GM23248 (cell line): ENCODE measurements at regions not wholly inside any gene's neighbourhood (a gene's known extent, or its start where the extent isn't known, plus 50 kb on each side); places are given as distances from the start of the nearest gene placed in this dataset.

Experiments
- DNase-seq: peaks from one replicate; pipeline ENCODE4 v3.0.0-alpha.2; 2015
- H2AFZ ChIP-seq: fragments of 200-600 bp; sonication (generic); 2 replicates; pipeline ENCODE4 v1.6.1; 2016; ENCODE audit warnings: antibody characterized with exemption
- H3F3A ChIP-seq: fragments of 200-600 bp; sonication (generic); 2 replicates; pipeline ENCODE4 v1.6.1; 2016; ENCODE audit warnings: mild to moderate bottlenecking, antibody characterized with exemption, mixed run types; ENCODE audit not compliant: insufficient read depth
- H3K27ac ChIP-seq: fragments of 200-600 bp; sonication (generic); 2 replicates; pipeline ENCODE4 v1.5.1; 2016; ENCODE audit warnings: mild to moderate bottlenecking
- H3K27me3 ChIP-seq: fragments of 200-600 bp; sonication (generic); replicated peaks from 2 replicates; pipeline ENCODE4 v1.6.1; 2016; ENCODE audit warnings: mild to moderate bottlenecking; ENCODE audit not compliant: insufficient read depth
- H3K36me3 ChIP-seq: fragments of 200-600 bp; sonication (generic); 2 replicates; pipeline ENCODE4 v1.6.1; 2016; ENCODE audit warnings: low read depth, mild to moderate bottlenecking
- H3K4me1 ChIP-seq: fragments of 200-600 bp; sonication (generic); 2 replicates; pipeline ENCODE4 v1.6.1; 2016; ENCODE audit warnings: mild to moderate bottlenecking; ENCODE audit not compliant: insufficient read depth
- H3K4me2 ChIP-seq: fragments of 200-600 bp; sonication (generic); one replicate; pipeline ENCODE4 v1.6.1; 2016; ENCODE audit warnings: mild to moderate bottlenecking; ENCODE audit not compliant: unreplicated experiment
- H3K4me3 ChIP-seq: fragments of 200-600 bp; sonication (generic); 2 replicates; pipeline ENCODE4 v1.5.1; 2016; ENCODE audit warnings: mild to moderate bottlenecking
- H3K79me2 ChIP-seq: fragments of 200-600 bp; sonication (generic); 2 replicates; pipeline ENCODE4 v1.6.1; 2016; ENCODE audit warnings: mild to moderate bottlenecking; ENCODE audit not compliant: insufficient read depth
- H3K9ac ChIP-seq: fragments of 200-600 bp; sonication (generic); 2 replicates; pipeline ENCODE4 v1.6.1; 2016; ENCODE audit warnings: mild to moderate bottlenecking
- H3K9me2 ChIP-seq: fragments of 200-600 bp; sonication (generic); 2 replicates; pipeline ENCODE4 v1.6.1; 2016; ENCODE audit warnings: mixed run types, mild to moderate bottlenecking, moderate library complexity; ENCODE audit not compliant: insufficient read depth
- H3K9me3 ChIP-seq: fragments of 200-600 bp; sonication (generic); one replicate; pipeline ENCODE4 v1.6.1; 2017; ENCODE audit warnings: low read depth
- H4K20me1 ChIP-seq: fragments of 200-600 bp; sonication (generic); 2 replicates; pipeline ENCODE4 v1.6.0; 2016; ENCODE audit not compliant: insufficient read depth
- EZH2 ChIP-seq: fragments of 200-600 bp; sonication (generic); IDR thresholded peaks from 2 replicates; pipeline ENCODE4 v1.6.1; 2018; ENCODE audit warnings: antibody characterized with exemption, mild to moderate bottlenecking; ENCODE audit not compliant: insufficient read depth, poor library complexity, severe bottlenecking
- EZH2phosphoT487 ChIP-seq: fragments of 200-600 bp; sonication (generic); IDR thresholded peaks from 2 replicates; pipeline ENCODE4 v1.6.1; 2018; ENCODE audit warnings: antibody characterized with exemption, moderate library complexity, mild to moderate bottlenecking, low read depth; ENCODE audit not compliant: insufficient read depth
- WGBS, 2 experiments: methylation state at CpG; one replicate each; pipeline ENCODE4 v1.1.6; 2015 to 2017; ENCODE audit warnings: low lambda C conversion rate in 2 of 2, low coverage in 1 of 2; ENCODE audit errors: missing lambda C conversion rate in 2 of 2; 5-methylcytosine and 5-hydroxymethylcytosine counted together
- in situ Hi-C: fragments of 300-500 bp; cut with MboI; formaldehyde crosslinking; loops from 2 replicates; pipeline ENCODE4 v1.15.0; 2020

DNA sequence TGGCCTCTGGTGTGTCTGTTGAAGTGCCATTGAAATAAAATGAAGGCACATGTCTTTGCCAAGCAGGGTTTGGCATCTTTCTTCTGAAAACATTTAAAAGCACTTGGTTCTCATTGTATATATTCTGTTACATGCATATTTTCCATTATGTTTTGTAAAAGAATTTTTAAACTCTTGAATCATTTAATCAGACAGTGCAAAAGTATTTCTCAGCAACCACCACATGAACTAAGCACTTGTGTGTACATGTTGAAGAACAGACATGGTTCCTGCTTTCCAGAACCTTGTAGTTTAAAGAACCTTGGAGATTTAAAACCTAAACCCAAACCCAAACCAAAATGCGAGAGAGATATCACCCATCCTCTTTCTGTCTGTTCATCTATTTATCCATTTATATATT is 220.3 kb upstream of the GIMD1 start:
- no peak overlapping the region for H3K4me3 ChIP-seq
- H3K9ac ChIP-seq = no peak overlapping the region
- H3K4me2 ChIP-seq = no peak overlapping the region
- no peak overlapping the region for H2AFZ ChIP-seq
- peaks cover 32% of the 10 kb centered on the region for H3F3A ChIP-seq
- H3K9me2 ChIP-seq = no peaks in the 10 kb centered on the region
- in situ Hi-C loops = no loop called here
- no peaks in the 10 kb centered on the region for H3K36me3 ChIP-seq
- TF ChIP-seq EZH2 = no peak
- no peak for TF ChIP-seq EZH2phosphoT487
- H3K79me2 ChIP-seq = no peaks in the 10 kb centered on the region
- WGBS, 2 experiments = 94 to 96% methylated on average over 1 of the region's 1 CpG
- peaks cover 43% of the 10 kb centered on the region for H3K4me1 ChIP-seq
- H3K27me3 ChIP-seq = no peaks in the 10 kb centered on the region
- no peak overlapping the region for H3K27ac ChIP-seq
- DNase-seq = peak; percentile 6
- H4K20me1 ChIP-seq = no peaks in the 10 kb centered on the region
- no peaks in the 10 kb centered on the region for H3K9me3 ChIP-seq

- H3K27ac ChIP-seq = peak overlapping the region; percentile 59
- WGBS, 2 experiments = 0% methylated on average over 1 of the region's 1 CpG
- H4K20me1 ChIP-seq = no peaks in the 10 kb centered on the region
- peaks cover 43% of the 10 kb centered on the region for H3F3A ChIP-seq
- peak overlapping the region; percentile 40; the same call in 1 of the 2 replicates for H3K4me3 ChIP-seq
- DNase-seq = peak; percentile 86
- H3K9ac ChIP-seq = peak overlapping the region; percentile 27; the same call in 1 of the 2 replicates
- no peaks in the 10 kb centered on the region for H3K36me3 ChIP-seq
- TF ChIP-seq EZH2phosphoT487 (no peak), EZH2 (no peak)
- H3K27me3 ChIP-seq = no peaks in the 10 kb centered on the region
- H3K4me1 ChIP-seq = peaks cover 54% of the 10 kb centered on the region
- no peaks in the 10 kb centered on the region for H3K79me2 ChIP-seq
- H2AFZ ChIP-seq = peak overlapping the region; percentile 54
- in situ Hi-C loops = no loop called here
- H3K9me2 ChIP-seq = no peaks in the 10 kb centered on the region
- H3K9me3 ChIP-seq = no peaks in the 10 kb centered on the region
- peak overlapping the region; percentile 59 for H3K4me2 ChIP-seq
These were observed 219.0 kb upstream of the GIMD1 start for GRCh38 chr4:106587558-106587957.

GRCh38 chr4:106585915-106586349 is 217.4 kb upstream of the GIMD1 start:
- in situ Hi-C loops = no loop called here
- H3K27me3 ChIP-seq = no peaks in the 10 kb centered on the region
- DNase-seq = peak; percentile 37
- H3K79me2 ChIP-seq = no peaks in the 10 kb centered on the region
- H3K36me3 ChIP-seq = no peaks in the 10 kb centered on the region
- H3F3A ChIP-seq = peaks cover 48% of the 10 kb centered on the region
- H3K4me1 ChIP-seq = peaks cover 57% of the 10 kb centered on the region
- TF ChIP-seq EZH2 (no peak), EZH2phosphoT487 (no peak)
- H3K9ac ChIP-seq = no peak overlapping the region
- H3K4me3 ChIP-seq = no peak overlapping the region
- H3K27ac ChIP-seq = peak overlapping the region; percentile 12; the same call in 1 of the 2 replicates
- no peak overlapping the region for H2AFZ ChIP-seq
- no peaks in the 10 kb centered on the region for H3K9me2 ChIP-seq
- WGBS, 2 experiments = 0 to 6% methylated on average over 1 of the region's 1 CpG
- no peaks in the 10 kb centered on the region for H3K9me3 ChIP-seq
- peak overlapping the region; percentile 55 for H3K4me2 ChIP-seq
- H4K20me1 ChIP-seq = no peaks in the 10 kb centered on the region

GRCh38 chr4:106584337-106584989 is 215.9 kb upstream of the GIMD1 start:
- H3K27ac ChIP-seq = peak overlapping the region; percentile 51
- no peak overlapping the region for H2AFZ ChIP-seq
- no peak overlapping the region for H3K4me3 ChIP-seq
- no peaks in the 10 kb centered on the region for H3K27me3 ChIP-seq
- no peaks in the 10 kb centered on the region for H3K79me2 ChIP-seq
- TF ChIP-seq EZH2 = no peak
- no peak for TF ChIP-seq EZH2phosphoT487
- no peak overlapping the region for H3K9ac ChIP-seq
- H3F3A ChIP-seq = peaks cover 48% of the 10 kb centered on the region
- H3K9me3 ChIP-seq = no peaks in the 10 kb centered on the region
- no peaks in the 10 kb centered on the region for H4K20me1 ChIP-seq
- peak; percentile 22 for DNase-seq
- H3K36me3 ChIP-seq = no peaks in the 10 kb centered on the region
- in situ Hi-C loops = no loop called here
- peak overlapping the region; percentile 40 for H3K4me2 ChIP-seq
- H3K9me2 ChIP-seq = no peaks in the 10 kb centered on the region
- H3K4me1 ChIP-seq = peaks cover 57% of the 10 kb centered on the region
